ENCODE measurements at regions not wholly inside any gene's neighbourhood (a gene's known extent, or its start where the extent isn't known, plus 50 kb on each side); places are given as distances from the start of the nearest gene placed in this dataset.

DNA sequence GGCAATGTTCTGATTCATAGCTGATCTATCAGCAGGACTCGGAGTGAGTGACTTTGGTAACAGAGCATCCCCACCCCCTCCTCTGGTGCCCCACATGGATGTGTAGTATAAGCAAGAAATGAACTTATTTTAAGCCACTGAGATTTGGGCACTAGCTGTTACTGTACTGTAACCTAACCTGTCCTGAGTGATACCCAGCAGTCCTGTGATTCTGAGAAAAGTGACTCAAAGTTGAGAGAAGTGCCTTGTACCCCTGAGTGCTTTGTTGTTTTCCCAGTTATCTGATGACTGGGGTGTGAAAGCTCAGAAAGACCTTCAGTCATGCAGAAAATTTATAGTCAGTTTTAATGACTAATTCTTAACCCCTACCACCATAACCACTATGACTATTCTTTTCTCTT lies 439.9 kb upstream of the RBMS3 start:
- Histone ChIP-seq H3K27me3 (no peaks in the 10 kb centered on the region), H3K36me3 (no peaks in the 10 kb centered on the region), H3K27ac (no peak overlapping the region), H3K4me1 (ENCODE audit: control insufficient read depth in 1 of 2, insufficient read depth in 1 of 2, low read depth in 1 of 2, low read length in 1 of 2) (no peaks in the 10 kb centered on the region), H3K4me3 (ENCODE audit: low read depth in 1 of 2, low read length in 1 of 2) (no peak overlapping the region), H3K9me3 (no peaks in the 10 kb centered on the region)
- no peak for TF ChIP-seq CTCF (IDR thresholded peaks at IDR 0.05)

- Histone ChIP-seq H3K36me3 (no peaks in the 10 kb centered on the region), H3K27me3 (no peaks in the 10 kb centered on the region), H3K4me1 (ENCODE audit: control insufficient read depth in 1 of 2, insufficient read depth in 1 of 2, low read depth in 1 of 2, low read length in 1 of 2) (no peaks in the 10 kb centered on the region), H3K4me3 (ENCODE audit: low read depth in 1 of 2, low read length in 1 of 2) (no peak overlapping the region), H3K9me3 (no peaks in the 10 kb centered on the region), H3K27ac (no peak overlapping the region)
- no peak for TF ChIP-seq CTCF (IDR thresholded peaks at IDR 0.05)
These were observed 439.4 kb upstream of the RBMS3 start for GRCh38 chr3:28841441-28841840.

DNA sequence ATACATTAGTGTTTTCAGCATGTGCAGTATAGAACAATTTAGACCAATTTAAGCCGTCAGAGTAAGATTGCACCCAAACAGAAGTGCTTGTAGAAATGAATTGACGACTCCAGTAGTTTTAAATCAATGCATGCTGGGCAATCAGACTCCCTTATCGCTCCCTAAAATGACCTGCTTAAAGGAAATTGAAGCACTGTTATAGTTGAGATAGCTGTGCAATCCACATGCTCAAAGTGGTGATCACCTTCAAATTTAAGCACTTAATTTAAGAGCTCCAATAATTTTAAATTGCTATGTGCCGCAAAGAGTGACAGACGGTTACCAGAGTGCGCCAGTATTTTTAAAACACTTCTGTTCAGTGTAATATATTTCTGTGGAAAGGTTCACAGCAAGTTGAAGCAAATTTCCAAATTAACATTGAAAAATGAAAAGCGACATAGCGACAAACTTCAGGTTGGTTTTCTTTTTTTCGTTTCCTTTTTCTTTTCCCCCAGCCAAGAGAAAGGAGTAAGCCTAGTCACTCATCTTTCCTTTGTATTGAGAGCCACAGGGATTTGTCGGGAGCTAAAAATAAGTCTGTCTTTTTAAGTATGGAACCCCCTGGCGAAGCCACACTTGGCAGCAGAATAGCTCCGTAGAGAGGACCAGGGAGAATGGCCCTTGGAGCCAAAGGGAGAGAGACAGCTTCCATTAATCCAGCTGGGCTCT lies 436.4 kb upstream of the RBMS3 start:
- H3K4me1 ChIP-seq (ENCODE audit: control insufficient read depth in 1 of 2, insufficient read depth in 1 of 2, low read depth in 1 of 2, low read length in 1 of 2) = no peaks in the 10 kb centered on the region
- no peaks in the 10 kb centered on the region for H3K36me3 ChIP-seq
- H3K27ac ChIP-seq = no peak overlapping the region
- H3K9me3 ChIP-seq = no peaks in the 10 kb centered on the region
- TF ChIP-seq CTCF (IDR thresholded peaks at IDR 0.05) = no peak
- no peaks in the 10 kb centered on the region for H3K27me3 ChIP-seq
- no peak overlapping the region for H3K4me3 ChIP-seq (ENCODE audit: low read depth in 1 of 2, low read length in 1 of 2)

GRCh38 chr3:28845006-28845324 lies 435.9 kb upstream of the RBMS3 start:
- no peaks in the 10 kb centered on the region for H3K4me1 ChIP-seq (ENCODE audit: control insufficient read depth in 1 of 2, insufficient read depth in 1 of 2, low read depth in 1 of 2, low read length in 1 of 2)
- no peaks in the 10 kb centered on the region for H3K27me3 ChIP-seq
- H3K27ac ChIP-seq = no peak overlapping the region
- no peak for TF ChIP-seq CTCF (IDR thresholded peaks at IDR 0.05)
- no peaks in the 10 kb centered on the region for H3K36me3 ChIP-seq
- no peak overlapping the region for H3K4me3 ChIP-seq (ENCODE audit: low read depth in 1 of 2, low read length in 1 of 2)
- H3K9me3 ChIP-seq = no peaks in the 10 kb centered on the region

- Histone ChIP-seq H3K4me1 (ENCODE audit: control insufficient read depth in 1 of 2, insufficient read depth in 1 of 2, low read depth in 1 of 2, low read length in 1 of 2) (no peaks in the 10 kb centered on the region), H3K4me3 (ENCODE audit: low read depth in 1 of 2, low read length in 1 of 2) (no peak overlapping the region), H3K9me3 (no peaks in the 10 kb centered on the region), H3K27me3 (no peaks in the 10 kb centered on the region), H3K27ac (no peak overlapping the region), H3K36me3 (no peaks in the 10 kb centered on the region)
- TF ChIP-seq CTCF (IDR thresholded peaks at IDR 0.05) = no peak
These were observed 433.8 kb upstream of the RBMS3 start for GRCh38 chr3:28846971-28847478.
